D721Med (cell line): ENCODE measurements at regions not wholly inside any gene's neighbourhood (a gene's known extent, or its start where the extent isn't known, plus 50 kb on each side); places are given as distances from the start of the nearest gene placed in this dataset.

ENCODE experiments used
- DNase-seq: peaks from one replicate; pipeline ENCODE4 v3.0.0; 2011; ENCODE audit warnings: low spot score; ENCODE audit not compliant: insufficient read length
- FAIRE-seq: peaks from 2 replicates; lab custom pipeline; 2011; peaks lifted over from hg19 to GRCh38; lab: Jason Lieb, UNC
- CTCF ChIP-seq: IDR thresholded peaks from 2 replicates; pipeline ENCODE4 v1.5.1; 2012; ENCODE audit warnings: mild to moderate bottlenecking, control low read depth; ENCODE audit not compliant: insufficient read depth; ENCODE audit errors: missing control alignments

- DNase-seq (no peak), FAIRE-seq (no peak)
- no peak for TF ChIP-seq CTCF
Observed at GRCh38 chr2:142675398-142675797, 202.1 kb upstream of the KYNU start.

DNA sequence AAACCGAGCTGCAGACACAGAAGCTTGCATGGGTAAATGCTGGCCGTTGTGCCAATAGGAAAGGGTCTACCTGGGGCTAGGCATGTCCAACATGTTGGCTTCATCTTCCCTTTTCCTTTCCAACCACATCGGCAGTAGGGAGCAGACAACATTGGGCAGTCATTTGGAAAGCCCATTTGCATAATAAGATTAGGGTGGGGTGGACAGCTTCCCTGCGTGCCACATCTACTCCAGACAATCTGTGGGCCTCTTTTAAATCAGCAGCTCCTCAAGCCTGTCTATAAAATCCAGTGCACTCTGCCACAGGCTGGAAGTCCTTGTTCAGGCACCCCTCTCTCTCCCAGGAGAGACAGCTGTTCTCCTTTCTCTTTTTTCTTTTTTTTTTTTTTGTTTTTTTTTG lies 203.6 kb upstream of the KYNU start:
- TF ChIP-seq CTCF = no peak
- no peak for DNase-seq
- no peak for FAIRE-seq

GRCh38 chr2:142672698-142673097 lies 204.8 kb upstream of the KYNU start:
- TF ChIP-seq CTCF = no peak
- DNase-seq (no peak), FAIRE-seq (peak; percentile 16)

GRCh38 chr2:142670362-142670761 lies 207.1 kb upstream of the KYNU start:
- FAIRE-seq = no peak
- no peak for DNase-seq
- no peak for TF ChIP-seq CTCF

DNA sequence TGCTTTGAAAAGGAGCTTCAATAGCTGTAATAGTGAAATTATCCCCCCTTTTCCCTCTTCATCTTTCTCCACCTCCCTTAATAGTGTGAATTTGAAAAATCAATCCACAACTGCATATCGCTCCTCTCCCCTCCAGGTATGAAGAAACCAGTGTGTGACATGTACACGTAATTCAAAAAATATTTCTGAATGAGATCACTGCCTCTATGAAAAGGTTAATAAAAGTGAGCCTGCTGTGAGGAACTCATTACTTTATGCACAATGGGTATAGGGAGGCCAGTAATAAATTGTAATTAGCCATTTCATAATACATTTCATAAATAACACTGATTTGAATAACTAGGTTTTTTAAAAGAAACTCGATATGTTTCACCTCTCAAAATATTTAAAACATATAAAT lies 209.0 kb upstream of the KYNU start:
- no peak for FAIRE-seq
- TF ChIP-seq CTCF = no peak
- DNase-seq = no peak

DNA sequence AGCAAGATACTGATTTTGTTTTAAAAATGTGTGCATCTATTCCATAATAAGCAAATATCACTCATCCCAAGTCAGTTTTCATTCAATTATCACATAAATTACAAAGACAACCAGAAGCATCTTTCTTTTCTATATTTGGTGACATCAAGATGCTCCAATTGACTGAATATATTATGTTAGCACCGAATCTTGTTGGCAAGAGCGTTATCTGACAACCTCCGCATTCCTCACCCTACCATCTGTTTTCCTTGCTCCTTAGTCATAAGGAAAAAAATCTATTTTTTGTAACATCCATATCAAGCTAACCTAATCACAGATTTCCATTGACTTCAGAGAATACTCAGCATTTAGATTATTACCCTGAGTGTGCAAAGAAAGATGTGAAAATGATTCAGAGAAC lies 212.2 kb upstream of the KYNU start:
- FAIRE-seq (no peak), DNase-seq (no peak)
- TF ChIP-seq CTCF = no peak

- TF ChIP-seq CTCF = no peak
- DNase-seq = no peak
Observed at GRCh38 chr2:142650601-142651000, 226.9 kb upstream of the KYNU start.

More at GRCh38 chr2:142650601-142651000, 226.9 kb upstream of the KYNU start:
- FAIRE-seq = no peak
